Right lobe of liver (tissue), 6 donors: ENCODE measurements at regions not wholly inside any gene's neighbourhood (a gene's known extent, or its start where the extent isn't known, plus 50 kb on each side); places are given as distances from the start of the nearest gene placed in this dataset.

Experiments used
- ATAC-seq, 4 donors: fragments of 200-7000 bp; cut with Tn5 transposase; one replicate each; pipeline ENCODE4 v1.9.1; 2020; ENCODE audit warnings: mild to moderate bottlenecking in 4 of 4, moderate library complexity in 4 of 4
- DNase-seq, 3 donors: peaks; one replicate each; pipeline ENCODE4 v3.0.0-alpha.2; 2020
- H3K27ac ChIP-seq, 3 donors: fragments of 200-600 bp; one replicate each; pipeline ENCODE4 v1.8.0; 2022
- H3K27me3 ChIP-seq, 2 donors: fragments of 200-600 bp; one replicate each; pipeline ENCODE4 v1.8.0; 2022
- H3K36me3 ChIP-seq, 4 donors: fragments of 200-600 bp; sonication (generic) in 1 of 4; one replicate each; pipeline versions ENCODE4 v1.5.1 to v1.8.0; 2017 to 2022; ENCODE audit warnings: control low read depth in 1 of 4
- H3K4me1 ChIP-seq, 4 donors: fragments of 200-600 bp; sonication (generic) in 1 of 4; one replicate each; pipeline versions ENCODE4 v1.5.1 to v1.8.0; 2017 to 2022; ENCODE audit warnings: control low read depth in 1 of 4
- H3K4me3 ChIP-seq, 3 donors: fragments of 200-600 bp; one replicate each; pipeline ENCODE4 v1.8.0; 2022
- H3K9me3 ChIP-seq, 4 donors: fragments of 200-600 bp; sonication (generic) in 1 of 4; one replicate each; pipeline versions ENCODE4 v1.5.1 to v1.8.0; 2017 to 2022; ENCODE audit warnings: control low read depth in 1 of 4
- CTCF ChIP-seq, 4 donors: fragments of 200-600 bp in 3 of 4; fragments of 450-650 bp in 1 of 4; IDR thresholded peaks; one replicate each; pipeline versions ENCODE4 v1.5.1 to v1.8.0; 2016 to 2022; ENCODE audit warnings: antibody characterized with exemption in 4 of 4, mild to moderate bottlenecking in 2 of 4
- POLR2A ChIP-seq: fragments of 450-650 bp; IDR thresholded peaks from one replicate; pipeline ENCODE4 v1.6.1; 2017; ENCODE audit warnings: antibody characterized with exemption, mild to moderate bottlenecking
- WGBS: methylation state at CpG from one replicate; pipeline ENCODE4 v1.1.6; 2018; ENCODE audit warnings: low coverage, low lambda C conversion rate; ENCODE audit not compliant: insufficient coverage; ENCODE audit errors: missing lambda C conversion rate; 5-methylcytosine and 5-hydroxymethylcytosine counted together
- intact Hi-C, 2 donors: fragments of 100-400 bp; cut with DNase I; formaldehyde crosslinking; loops; one replicate each; pipeline versions ENCODE4 v1.11.2 to v1.14.1; 2022
- donor health status: DM: no; HTN: yes; CAD: no.
- donor health status: DM: no; HTN: no; CAD: no.
- donor health status: DM: no; HTN: no; CAD: no.
- donor health status: DM: no; HTN: yes; CAD: no.
- donor health status: DM: no; HTN: yes; CAD: no.

- Histone ChIP-seq H3K27ac (no peak overlapping the region), H3K27me3 (no peaks in the 10 kb centered on the region), H3K36me3 (no peaks in the 10 kb centered on the region), H3K9me3 (no peaks in the 10 kb centered on the region), H3K4me3 (no peak overlapping the region), H3K4me1 (no peaks in the 10 kb centered on the region)
- intact Hi-C loops, result no loop called here
- DNase-seq, result no peak
- TF ChIP-seq POLR2A (no peak), CTCF (IDR thresholded peaks at IDR 0.05) (no peak)
- no peak for ATAC-seq
- WGBS, result 61% methylated on average over 1 of the region's 1 CpG
These were observed 338.9 kb downstream of the ZEB2 start for GRCh38 chr2:144181001-144181400.

- DNase-seq (no peak), ATAC-seq (no peak)
- Histone ChIP-seq H3K4me3 (no peak overlapping the region), H3K9me3 (no peaks in the 10 kb centered on the region), H3K36me3 (no peaks in the 10 kb centered on the region), H3K27ac (no peak overlapping the region), H3K4me1 (no peaks in the 10 kb centered on the region), H3K27me3 (no peaks in the 10 kb centered on the region)
- WGBS, result 85% methylated on average over 3 of the region's 3 CpGs
- TF ChIP-seq POLR2A, result no peak
- TF ChIP-seq CTCF (IDR thresholded peaks at IDR 0.05), result no peak
- intact Hi-C loops, result no loop called here
These were observed 339.8 kb downstream of the ZEB2 start for GRCh38 chr2:144180131-144180530.

- DNase-seq (no peak), ATAC-seq (no peak)
- no peak for TF ChIP-seq CTCF (IDR thresholded peaks at IDR 0.05)
- intact Hi-C loops, result no loop called here
- Histone ChIP-seq H3K27ac (no peak overlapping the region), H3K4me3 (no peak overlapping the region), H3K27me3 (no peaks in the 10 kb centered on the region), H3K36me3 (no peaks in the 10 kb centered on the region), H3K4me1 (no peaks in the 10 kb centered on the region), H3K9me3 (no peaks in the 10 kb centered on the region)
- WGBS, result 80% methylated on average over 1 of the region's 1 CpG
These were observed 349.7 kb downstream of the ZEB2 start for GRCh38 chr2:144170179-144170578.

GRCh38 chr2:144166743-144167142 lies 353.2 kb downstream of the ZEB2 start:
- no peak for ATAC-seq

More at GRCh38 chr2:144166743-144167142, 353.2 kb downstream of the ZEB2 start:
- Histone ChIP-seq H3K27ac (no peak overlapping the region), H3K4me1 (no peaks in the 10 kb centered on the region), H3K9me3 (no peaks in the 10 kb centered on the region), H3K4me3 (no peak overlapping the region), H3K36me3 (no peaks in the 10 kb centered on the region), H3K27me3 (no peaks in the 10 kb centered on the region)
- intact Hi-C loops, result no loop called here
- no peak for DNase-seq
- TF ChIP-seq POLR2A (no peak), CTCF (IDR thresholded peaks at IDR 0.05) (no peak)
